ENCODE measurements at regions not wholly inside any gene's neighbourhood (a gene's known extent, or its start where the extent isn't known, plus 50 kb on each side); places are given as distances from the start of the nearest gene placed in this dataset.

GRCh38 chr3:177818712-177819240 lies 621.5 kb upstream of the TBL1XR1 start:
- Histone ChIP-seq H3K4me1 (ENCODE audit: control insufficient read depth, extremely low read depth, insufficient read depth, low read length) (peaks cover 10% of the 10 kb centered on the region), H3K4me2 (ENCODE audit: insufficient read depth, low read length) (no peak overlapping the region), H3K36me3 (ENCODE audit: control insufficient read depth in 2 of 2, extremely low read depth in 1 of 2, insufficient read depth in 2 of 2, low read length in 2 of 2) (no peaks in the 10 kb centered on the region), H3K9ac (replicated peaks; ENCODE audit: extremely low read depth, insufficient read depth, low read length) (no peak overlapping the region), H3K27ac (ENCODE audit: insufficient read depth, low read depth, low read length) (no peak overlapping the region), H3K9me3 (replicated peaks; ENCODE audit: control insufficient read depth, insufficient read depth, low read length) (no peaks in the 10 kb centered on the region), H3K79me2 (ENCODE audit: control insufficient read depth, insufficient read depth, low read length) (no peaks in the 10 kb centered on the region), H3K4me3 (replicated peaks in 1 of 3; ENCODE audit: insufficient read depth in 1 of 3, low read depth in 1 of 3, low read length in 3 of 3) (no peak overlapping the region), H3K9me1 (replicated peaks; ENCODE audit: control insufficient read depth, extremely low read depth, insufficient read depth, low read length) (no peaks in the 10 kb centered on the region), H2AFZ (ENCODE audit: low read depth, low read length) (no peak overlapping the region), H4K20me1 (replicated peaks; ENCODE audit: control insufficient read depth, extremely low read depth, insufficient read depth, low read length) (no peaks in the 10 kb centered on the region), H3K27me3 (ENCODE audit: control insufficient read depth in 2 of 2, insufficient read depth in 2 of 2, low read length in 2 of 2) (no peaks in the 10 kb centered on the region)
- DNase-seq (ENCODE audit: low read depth, low spot score), result peak; percentile 58
- ChIA-PET CTCF (no interaction called here), POLR2A (no interaction called here)
- FAIRE-seq, result no peak
- BruUV-seq (replicated peaks), result no TSS peak
- intact Hi-C loops (cut with micrococcal nuclease), result loop anchor here (5.0 to 10.0 kb wide), 5 partner anchors 114 to 506 kb away; no protein-coding TSS in a partner anchor
- TF ChIP-seq EZH2 (IDR thresholded peaks at IDR 0.05; ENCODE audit: borderline replicate concordance, low read depth, low read length, severe bottlenecking), result no peak
- no peak for TF ChIP-seq POLR2A (IDR thresholded peaks at IDR 0.05; ENCODE audit: low read depth, low read length)
- TF ChIP-seq POLR2AphosphoS5 (IDR thresholded peaks at IDR 0.05; ENCODE audit: insufficient read depth, low read depth, low read length), result no peak
- no peak for TF ChIP-seq CTCF (IDR thresholded peaks at IDR 0.05; ENCODE audit: extremely low read depth in 1 of 2, insufficient read depth in 1 of 2, low read depth in 1 of 2, low read length in 2 of 2)
- no peak for TF ChIP-seq FOS (IDR thresholded peaks at IDR 0.05; ENCODE audit: borderline replicate concordance, insufficient read depth, low read length)
- TF ChIP-seq GATA2 (IDR thresholded peaks at IDR 0.05; ENCODE audit: insufficient read depth, insufficient read length, low read depth, low read length), result no peak
- dilution Hi-C loops (cut with MboI; ENCODE audit: extremely low pct_ligation_motif_present, low sequenced_read_pairs), result no loop called here
